ENCODE measurements at regions not wholly inside any gene's neighbourhood (a gene's known extent, or its start where the extent isn't known, plus 50 kb on each side); places are given as distances from the start of the nearest gene placed in this dataset.

GRCh38 chr3:55143336-55143735, 215.5 kb upstream of the LRTM1 start:
- no TSS peak for BruUV-seq (replicated peaks)
- no peak for FAIRE-seq
- Histone ChIP-seq H3K9me1 (ENCODE audit: control insufficient read depth, insufficient read depth, low read length) (no peaks in the 10 kb centered on the region), H3K27me3 (ENCODE audit: control insufficient read depth in 2 of 2, insufficient read depth in 2 of 2, low read length in 2 of 2) (no peaks in the 10 kb centered on the region), H3K9ac (ENCODE audit: insufficient read depth in 1 of 2, low read depth in 2 of 2, low read length in 2 of 2) (no peak overlapping the region), H4K20me1 (replicated peaks; ENCODE audit: control insufficient read depth, insufficient read depth, low read length) (no peaks in the 10 kb centered on the region), H3K27ac (ENCODE audit: extremely low read depth, low read depth, low read length) (no peak overlapping the region), H3K9me3 (replicated peaks; ENCODE audit: control insufficient read depth, insufficient read depth, low read depth, low read length) (no peaks in the 10 kb centered on the region), H3K4me2 (ENCODE audit: insufficient read depth, low read length) (no peak overlapping the region), H3K4me1 (replicated peaks in 1 of 2; ENCODE audit: control insufficient read depth in 2 of 2, insufficient read depth in 2 of 2, low read length in 2 of 2) (no peaks in the 10 kb centered on the region), H3K4me3 (no peak overlapping the region), H2AFZ (ENCODE audit: low read depth, low read length) (no peak overlapping the region), H3K79me2 (ENCODE audit: control insufficient read depth, insufficient read depth, low read length) (no peaks in the 10 kb centered on the region), H3K36me3 (ENCODE audit: control insufficient read depth, insufficient read depth, low read length) (no peaks in the 10 kb centered on the region)
- ATAC-seq = no peak
- DNase-seq (ENCODE audit: extremely low read depth in 1 of 4, low spot score in 3 of 4) = no peak
- intact Hi-C loops (cut with micrococcal nuclease) = no loop called here
- ChIA-PET CTCF (ENCODE audit: low intra/inter-chr PET ratio) (no interaction called here), POLR2A (interaction anchor here (0.6 kb wide), 1 partner anchor 31 kb away, joined by 3 read pairs; no protein-coding TSS in a partner anchor)
- WGBS (ENCODE audit: insufficient coverage, low coverage, missing lambda C conversion rate) = 0% methylated on average over 2 of the region's 2 CpGs
- in situ Hi-C loops (cut with MboI) = no loop called here
- no peak for TF ChIP-seq PREB (CRISPR knock-in tag; IDR thresholded peaks at IDR 0.05)
- TF ChIP-seq, protein P1, sequence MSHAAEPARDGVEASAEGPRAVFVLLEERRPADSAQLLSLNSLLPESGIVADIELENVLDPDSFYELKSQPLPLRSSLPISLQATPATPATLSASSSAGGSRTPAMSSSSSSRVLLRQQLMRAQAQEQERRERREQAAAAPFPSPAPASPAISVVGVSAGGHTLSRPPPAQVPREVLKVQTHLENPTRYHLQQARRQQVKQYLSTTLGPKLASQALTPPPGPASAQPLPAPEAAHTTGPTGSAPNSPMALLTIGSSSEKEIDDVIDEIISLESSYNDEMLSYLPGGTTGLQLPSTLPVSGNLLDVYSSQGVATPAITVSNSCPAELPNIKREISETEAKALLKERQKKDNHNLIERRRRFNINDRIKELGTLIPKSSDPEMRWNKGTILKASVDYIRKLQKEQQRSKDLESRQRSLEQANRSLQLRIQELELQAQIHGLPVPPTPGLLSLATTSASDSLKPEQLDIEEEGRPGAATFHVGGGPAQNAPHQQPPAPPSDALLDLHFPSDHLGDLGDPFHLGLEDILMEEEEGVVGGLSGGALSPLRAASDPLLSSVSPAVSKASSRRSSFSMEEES (CRISPR knock-in tag; IDR thresholded peaks at IDR 0.05) = no peak
- TF ChIP-seq, protein P2, sequence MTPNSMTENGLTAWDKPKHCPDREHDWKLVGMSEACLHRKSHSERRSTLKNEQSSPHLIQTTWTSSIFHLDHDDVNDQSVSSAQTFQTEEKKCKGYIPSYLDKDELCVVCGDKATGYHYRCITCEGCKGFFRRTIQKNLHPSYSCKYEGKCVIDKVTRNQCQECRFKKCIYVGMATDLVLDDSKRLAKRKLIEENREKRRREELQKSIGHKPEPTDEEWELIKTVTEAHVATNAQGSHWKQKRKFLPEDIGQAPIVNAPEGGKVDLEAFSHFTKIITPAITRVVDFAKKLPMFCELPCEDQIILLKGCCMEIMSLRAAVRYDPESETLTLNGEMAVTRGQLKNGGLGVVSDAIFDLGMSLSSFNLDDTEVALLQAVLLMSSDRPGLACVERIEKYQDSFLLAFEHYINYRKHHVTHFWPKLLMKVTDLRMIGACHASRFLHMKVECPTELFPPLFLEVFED (CRISPR knock-in tag; conservative IDR thresholded peaks at IDR 0.05) = no peak
- TF ChIP-seq POU5F1 (IDR thresholded peaks at IDR 0.05; ENCODE audit: borderline replicate concordance, low read depth, low read length, partially characterized antibody) = no peak
- no peak for TF ChIP-seq HMG20A (CRISPR knock-in tag; conservative IDR thresholded peaks at IDR 0.05)
- TF ChIP-seq SNAPC5 (CRISPR knock-in tag; IDR thresholded peaks at IDR 0.05) = no peak
- TF ChIP-seq ESRRB (CRISPR knock-in tag; IDR thresholded peaks at IDR 0.05; ENCODE audit: borderline replicate concordance) = no peak
- no peak for TF ChIP-seq TCF15 (CRISPR knock-in tag; IDR thresholded peaks at IDR 0.05)
- TF ChIP-seq MCM7 (IDR thresholded peaks at IDR 0.05) = no peak
- TF ChIP-seq MBD2 (IDR thresholded peaks at IDR 0.05; ENCODE audit: borderline replicate concordance, low read depth) = no peak
- TF ChIP-seq ZNF696 (CRISPR knock-in tag; conservative IDR thresholded peaks at IDR 0.05) = no peak
- TF ChIP-seq MEF2A (IDR thresholded peaks at IDR 0.05; ENCODE audit: control insufficient read depth, low read depth, low read length) = no peak
